ENCODE measurements at regions not wholly inside any gene's neighbourhood (a gene's known extent, or its start where the extent isn't known, plus 50 kb on each side); places are given as distances from the start of the nearest gene placed in this dataset.

DNA sequence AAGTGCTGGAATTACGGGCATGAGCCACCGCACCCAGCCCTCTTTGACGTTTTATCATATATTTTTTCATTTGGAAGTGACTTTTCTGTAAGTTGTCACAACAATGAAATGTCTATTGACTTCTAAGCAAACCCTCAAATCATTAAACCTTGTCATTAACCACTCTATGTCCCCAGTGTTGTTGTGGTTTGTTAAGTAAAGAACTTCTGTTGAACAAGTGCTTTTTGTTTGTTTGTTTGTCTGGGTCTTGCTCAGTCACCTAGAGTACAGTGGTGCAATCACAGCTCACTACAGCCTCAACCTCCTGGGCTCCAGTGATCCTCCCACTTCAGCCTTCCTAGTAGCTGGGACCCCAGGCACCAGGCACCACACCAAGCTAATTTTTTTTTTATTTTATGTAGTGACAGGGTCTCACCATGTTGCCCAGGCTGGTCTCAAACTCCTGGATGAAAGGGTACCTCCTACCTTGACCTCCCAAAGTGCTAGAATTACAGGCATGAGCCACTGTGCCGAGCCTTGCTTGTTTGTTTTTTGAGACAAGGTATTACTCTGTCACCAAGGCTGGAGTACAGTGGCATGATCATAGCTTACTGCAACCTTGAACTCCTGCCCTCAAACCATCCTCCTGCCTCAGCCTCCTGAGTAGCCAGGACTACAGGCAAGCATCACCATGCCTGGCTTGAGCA is 57.6 kb upstream of the LOC128125822 start:
- TF ChIP-seq, protein P1, sequence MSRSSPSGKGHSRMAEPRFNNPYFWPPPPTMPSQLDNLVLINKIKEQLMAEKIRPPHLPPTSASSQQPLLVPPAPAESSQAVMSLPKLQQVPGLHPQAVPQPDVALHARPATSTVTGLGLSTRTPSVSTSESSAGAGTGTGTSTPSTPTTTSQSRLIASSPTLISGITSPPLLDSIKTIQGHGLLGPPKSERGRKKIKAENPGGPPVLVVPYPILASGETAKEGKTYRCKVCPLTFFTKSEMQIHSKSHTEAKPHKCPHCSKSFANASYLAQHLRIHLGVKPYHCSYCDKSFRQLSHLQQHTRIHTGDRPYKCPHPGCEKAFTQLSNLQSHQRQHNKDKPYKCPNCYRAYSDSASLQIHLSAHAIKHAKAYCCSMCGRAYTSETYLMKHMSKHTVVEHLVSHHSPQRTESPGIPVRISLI (tag by site-specific recombination; IDR thresholded peaks at IDR 0.05), result no peak
- TF ChIP-seq, protein P2, sequence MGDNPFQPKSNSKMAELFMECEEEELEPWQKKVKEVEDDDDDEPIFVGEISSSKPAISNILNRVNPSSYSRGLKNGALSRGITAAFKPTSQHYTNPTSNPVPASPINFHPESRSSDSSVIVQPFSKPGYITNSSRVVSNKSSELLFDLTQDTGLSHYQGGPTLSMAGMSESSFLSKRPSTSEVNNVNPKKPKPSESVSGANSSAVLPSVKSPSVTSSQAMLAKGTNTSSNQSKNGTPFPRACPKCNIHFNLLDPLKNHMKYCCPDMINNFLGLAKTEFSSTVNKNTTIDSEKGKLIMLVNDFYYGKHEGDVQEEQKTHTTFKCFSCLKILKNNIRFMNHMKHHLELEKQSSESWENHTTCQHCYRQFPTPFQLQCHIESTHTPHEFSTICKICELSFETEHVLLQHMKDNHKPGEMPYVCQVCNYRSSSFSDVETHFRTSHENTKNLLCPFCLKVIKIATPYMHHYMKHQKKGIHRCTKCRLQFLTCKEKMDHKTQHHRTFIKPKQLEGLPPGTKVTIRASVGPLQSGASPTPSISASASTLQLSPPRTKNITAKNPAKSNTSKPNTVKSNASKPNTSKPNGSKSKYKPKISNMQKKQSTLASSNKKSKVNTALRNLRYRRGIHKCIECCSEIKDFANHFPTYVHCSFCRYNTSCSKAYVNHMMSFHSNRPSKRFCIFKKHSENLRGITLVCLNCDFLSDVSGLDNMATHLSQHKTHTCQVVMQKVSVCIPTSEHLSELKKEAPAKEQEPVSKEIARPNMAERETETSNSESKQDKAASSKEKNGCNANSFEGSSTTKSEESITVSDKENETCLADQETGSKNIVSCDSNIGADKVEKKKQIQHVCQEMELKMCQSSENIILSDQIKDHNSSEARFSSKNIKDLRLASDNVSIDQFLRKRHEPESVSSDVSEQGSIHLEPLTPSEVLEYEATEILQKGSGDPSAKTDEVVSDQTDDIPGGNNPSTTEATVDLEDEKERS (tag by site-specific recombination; IDR thresholded peaks at IDR 0.05), result no peak
- no peak for TF ChIP-seq ZNF416 (tag by site-specific recombination; IDR thresholded peaks at IDR 0.05)

All from HEK293 (cell line).